DND-41 (cell line): ENCODE measurements at regions not wholly inside any gene's neighbourhood (a gene's known extent, or its start where the extent isn't known, plus 50 kb on each side); places are given as distances from the start of the nearest gene placed in this dataset.

Source experiments
- CTCF ChIP-seq: IDR thresholded peaks from 2 replicates; pipeline ENCODE4 v1.5.1; 2012; ENCODE audit warnings: borderline replicate concordance, low read length, moderate library complexity, mild to moderate bottlenecking; ENCODE audit not compliant: poor library complexity, severe bottlenecking; ENCODE audit errors: extremely low read depth
- EZH2 ChIP-seq: IDR thresholded peaks from 3 replicates; pipeline ENCODE4 v1.6.1; 2012; ENCODE audit warnings: borderline replicate concordance, low read depth, mild to moderate bottlenecking, moderate library complexity, low read length, inconsistent platforms; ENCODE audit not compliant: severe bottlenecking

DNA sequence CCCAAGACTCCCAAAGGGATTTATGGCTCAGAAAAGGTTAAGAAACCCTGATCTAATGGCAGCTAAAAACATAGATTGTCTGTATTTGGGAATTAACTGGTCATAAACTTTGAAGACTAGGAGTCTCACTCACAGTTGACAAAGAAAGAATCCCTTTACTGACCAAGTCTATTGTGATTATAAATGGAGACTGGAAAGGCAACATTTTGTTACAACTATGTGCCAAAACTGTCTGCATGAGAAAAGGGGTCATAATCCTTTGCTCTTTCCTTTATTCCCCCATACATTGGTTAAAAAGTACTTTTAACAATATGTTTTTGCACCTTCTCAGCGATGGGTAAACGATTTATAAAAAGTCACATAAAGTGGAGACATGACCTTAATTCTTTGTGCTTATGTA lies 206.9 kb upstream of the MAP3K7 start:
- TF ChIP-seq CTCF: no peak
- no peak for TF ChIP-seq EZH2
